Esophagus (tissue), 2 donors: ENCODE measurements at regions not wholly inside any gene's neighbourhood (a gene's known extent, or its start where the extent isn't known, plus 50 kb on each side); places are given as distances from the start of the nearest gene placed in this dataset.
"Not testable (repeated sequence)": the region's sequence is repeated elsewhere in the genome, so short reads cannot be mapped to it uniquely, and the experiment has no call there.

Source experiments
- H3K27ac ChIP-seq, 2 donors: one replicate each; pipeline ENCODE4 v1.5.1; 2013; ENCODE audit warnings: low read depth in 2 of 2, mild to moderate bottlenecking in 2 of 2, inconsistent platforms in 1 of 2, low read length in 1 of 2, moderate library complexity in 1 of 2
- H3K27me3 ChIP-seq, 2 donors: one replicate each; pipeline ENCODE4 v1.6.1; 2013; ENCODE audit warnings: low read length in 2 of 2, control low read depth in 1 of 2, mild to moderate bottlenecking in 1 of 2; ENCODE audit not compliant: insufficient read depth in 2 of 2, control insufficient read depth in 1 of 2
- H3K36me3 ChIP-seq, 2 donors: one replicate each; pipeline ENCODE4 v1.6.1; 2013; ENCODE audit warnings: low read length in 1 of 2; ENCODE audit not compliant: control insufficient read depth in 2 of 2, insufficient read depth in 2 of 2
- H3K4me1 ChIP-seq, 2 donors: one replicate each; pipeline ENCODE4 v1.6.1; 2013; ENCODE audit warnings: low read length in 1 of 2; ENCODE audit not compliant: control insufficient read depth in 2 of 2, insufficient read depth in 2 of 2
- H3K4me3 ChIP-seq, 2 donors: one replicate each; pipeline ENCODE4 v1.5.1; 2013; ENCODE audit warnings: low read length in 2 of 2, mild to moderate bottlenecking in 2 of 2, low read depth in 1 of 2, moderate library complexity in 1 of 2
- H3K9me3 ChIP-seq, 2 donors: one replicate each; pipeline ENCODE4 v1.6.1; 2013; ENCODE audit warnings: mild to moderate bottlenecking in 2 of 2, low read depth in 1 of 2, low read length in 1 of 2, moderate library complexity in 1 of 2; ENCODE audit not compliant: control insufficient read depth in 2 of 2, insufficient read depth in 1 of 2
- WGBS, 2 donors: extraction: QIAGEN DNeasy Blood & Tissue Kit; methylation state at CpG; one replicate each; pipeline ENCODE4 v1.1.7; 2013; 5-methylcytosine and 5-hydroxymethylcytosine counted together
- donor health status: healthy with polysubstance abuse.
- donor health status: Bipolar disorder and iron deficiency.

GRCh38 chr10:26621243-26621888, 76.1 kb upstream of the PDSS1 start:
- Histone ChIP-seq H3K4me3 (peak overlapping the region in 1 of 2 donors; percentile 49), H3K27me3 (no peaks in the 10 kb centered on the region), H3K4me1 (no peaks in the 10 kb centered on the region), H3K36me3 (no peaks in the 10 kb centered on the region), H3K27ac (peak overlapping the region; percentile 82 to 95), H3K9me3 (no peaks in the 10 kb centered on the region)
- WGBS, 2 donors: 51 to 52% methylated on average over 7 of the region's 7 CpGs

DNA sequence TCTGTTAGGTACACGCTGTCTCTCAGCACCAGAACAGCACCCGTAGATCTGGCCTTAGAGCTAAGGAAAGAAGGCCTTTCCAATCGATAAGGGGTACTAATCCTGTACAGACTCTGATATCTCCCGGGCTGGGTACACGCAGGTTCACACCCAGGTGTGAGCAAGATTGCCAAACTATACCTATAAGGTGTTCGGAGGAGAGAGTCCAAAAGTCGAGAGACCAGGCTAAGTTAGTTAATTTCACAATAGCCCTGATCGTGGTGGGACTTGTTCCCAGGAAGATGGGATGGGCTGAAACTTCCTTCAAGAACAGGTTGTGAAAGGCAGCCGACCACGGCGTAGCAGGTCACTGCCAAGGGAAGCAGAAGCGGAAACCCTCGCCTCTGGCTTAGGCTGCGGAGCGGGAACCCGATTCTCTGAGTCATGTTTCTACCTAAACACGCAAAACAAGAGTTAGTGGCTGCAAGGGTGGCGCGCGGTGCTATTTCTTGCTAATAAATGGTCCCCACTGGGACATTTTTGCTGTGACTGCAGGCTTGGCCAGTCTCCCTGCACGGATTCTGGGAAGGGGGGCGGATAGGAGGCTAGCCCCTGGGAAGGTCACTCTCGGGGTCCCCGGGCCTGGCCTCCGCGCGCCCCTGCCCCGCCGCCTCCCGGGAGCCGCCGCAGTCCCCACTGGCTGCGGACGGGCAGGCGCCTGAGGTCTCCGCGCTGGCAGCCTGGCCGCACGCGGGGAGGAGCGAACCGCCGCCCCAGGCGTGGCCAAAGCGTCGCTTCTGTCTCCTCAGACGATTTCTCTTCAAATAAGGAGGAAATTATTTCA, 75.4 kb upstream of the PDSS1 start:
- WGBS, 2 donors: 10 to 11% methylated on average over 38 to 47 of the region's 47 CpGs
- H3K4me1 ChIP-seq: no peaks in the 10 kb centered on the region
- no peaks in the 10 kb centered on the region for H3K36me3 ChIP-seq
- H3K27me3 ChIP-seq: no peaks in the 10 kb centered on the region
- no peaks in the 10 kb centered on the region for H3K9me3 ChIP-seq
- peak overlapping the region; percentile 82 to 95 for H3K27ac ChIP-seq
- H3K4me3 ChIP-seq: peak overlapping the region; percentile 44 to 49

DNA sequence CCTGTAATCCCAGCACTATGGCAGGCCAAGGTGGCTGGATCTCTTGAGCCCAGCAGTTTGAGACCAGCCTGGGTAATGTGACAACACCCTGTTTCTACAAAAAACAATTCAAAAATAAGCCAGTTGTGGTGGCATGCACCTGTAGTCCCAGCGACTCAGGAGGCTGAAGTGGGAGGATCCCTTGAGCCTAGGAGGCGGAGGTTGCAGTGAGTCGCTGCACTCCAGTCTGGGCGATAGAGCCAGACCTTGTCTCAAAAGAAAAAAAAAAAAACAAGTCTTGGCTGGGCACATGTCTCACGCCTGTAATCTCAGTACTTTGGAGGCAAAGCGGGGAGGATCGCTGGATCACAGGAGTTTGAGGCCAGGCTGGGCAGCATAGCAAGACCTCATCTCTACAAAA, 74.6 kb upstream of the PDSS1 start:
- peak overlapping the region; percentile 76 to 82 for H3K27ac ChIP-seq

DNA sequence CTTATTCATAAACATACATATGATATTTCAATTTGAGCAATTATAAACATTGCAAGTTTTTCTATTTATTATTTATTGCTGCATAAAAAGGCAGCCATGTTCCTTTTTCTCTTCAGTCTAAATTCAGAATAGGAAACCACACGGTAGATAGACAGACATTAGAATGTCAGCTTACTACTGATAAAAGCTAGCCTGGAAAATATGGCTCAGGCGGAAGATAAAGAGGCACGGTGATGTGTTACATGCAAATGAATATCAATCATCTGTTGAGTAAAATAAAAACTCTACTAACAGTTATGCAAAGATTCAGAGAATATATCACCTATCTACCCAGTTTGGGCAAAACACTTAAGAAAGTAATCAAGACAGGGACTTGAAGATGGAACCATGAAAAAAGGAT, 73.5 kb upstream of the PDSS1 start:
- Histone ChIP-seq H3K27me3 (no peaks in the 10 kb centered on the region), H3K4me3 (no peak overlapping the region), H3K27ac (no peak overlapping the region), H3K9me3 (no peaks in the 10 kb centered on the region), H3K4me1 (no peaks in the 10 kb centered on the region), H3K36me3 (no peaks in the 10 kb centered on the region)
- WGBS, 2 donors: 80 to 82% methylated on average over 3 of the region's 3 CpGs

More for the DNA sequence above, 74.6 kb upstream of the PDSS1 start:
- H3K36me3 ChIP-seq: no peaks in the 10 kb centered on the region
- WGBS, 2 donors: 79% methylated on average over 7 of the region's 7 CpGs
- H3K9me3 ChIP-seq: no peaks in the 10 kb centered on the region
- H3K4me3 ChIP-seq: peak overlapping the region in 1 of 2 donors; percentile 49
- H3K27me3 ChIP-seq: no peaks in the 10 kb centered on the region
- H3K4me1 ChIP-seq: no peaks in the 10 kb centered on the region

DNA sequence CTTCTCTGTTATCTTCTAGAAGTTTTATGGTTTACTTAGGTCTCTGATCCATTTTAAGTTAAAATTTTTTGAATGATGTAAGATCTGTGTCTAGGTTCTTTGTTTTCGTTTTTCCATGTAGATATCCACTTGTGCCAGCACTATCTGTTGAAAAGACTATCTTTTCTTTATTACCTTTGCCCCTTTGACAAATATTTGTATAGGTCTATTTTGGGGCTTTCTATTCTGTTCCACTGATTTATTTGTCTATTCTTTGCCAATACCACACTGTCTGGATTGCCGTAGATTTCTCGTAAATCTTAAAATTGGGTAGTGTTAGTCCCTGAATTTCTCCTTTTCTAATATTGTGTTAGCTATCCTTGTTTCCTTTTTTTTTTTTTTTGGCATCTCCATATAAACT, 71.4 kb upstream of the PDSS1 start:
- no peak overlapping the region for H3K27ac ChIP-seq
- WGBS, 2 donors: 77 to 88% methylated on average over 3 of the region's 3 CpGs
- H3K36me3 ChIP-seq: no peaks in the 10 kb centered on the region
- no peaks in the 10 kb centered on the region for H3K9me3 ChIP-seq
- no peaks in the 10 kb centered on the region for H3K27me3 ChIP-seq
- H3K4me3 ChIP-seq: no peak overlapping the region
- no peaks in the 10 kb centered on the region for H3K4me1 ChIP-seq

DNA sequence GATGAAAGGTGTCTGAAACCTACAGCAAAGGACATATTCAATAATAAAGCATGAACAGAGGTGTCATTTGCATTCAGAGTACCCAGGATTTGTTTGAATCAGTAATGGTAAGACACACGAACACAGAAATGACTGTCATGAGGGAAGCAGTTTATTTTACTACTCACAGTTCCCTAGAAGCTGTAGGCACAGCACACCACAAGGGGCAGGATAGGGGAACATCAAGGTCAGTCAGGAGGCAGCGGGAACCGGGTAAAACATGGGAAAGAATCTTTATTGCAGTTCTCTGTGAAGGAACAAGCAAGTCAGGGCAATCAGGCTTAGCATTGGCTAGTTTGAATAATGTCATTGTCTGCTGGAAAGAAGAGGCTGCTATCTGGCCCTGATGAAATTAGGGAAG, 70.2 kb upstream of the PDSS1 start:
- no peak overlapping the region for H3K27ac ChIP-seq
- H3K4me3 ChIP-seq: no peak overlapping the region
- H3K36me3 ChIP-seq: no peaks in the 10 kb centered on the region
- no peaks in the 10 kb centered on the region for H3K9me3 ChIP-seq
- no peaks in the 10 kb centered on the region for H3K4me1 ChIP-seq
- 48 to 56% methylated on average over 3 of the region's 3 CpGs for WGBS, 2 donors
- H3K27me3 ChIP-seq: no peaks in the 10 kb centered on the region

DNA sequence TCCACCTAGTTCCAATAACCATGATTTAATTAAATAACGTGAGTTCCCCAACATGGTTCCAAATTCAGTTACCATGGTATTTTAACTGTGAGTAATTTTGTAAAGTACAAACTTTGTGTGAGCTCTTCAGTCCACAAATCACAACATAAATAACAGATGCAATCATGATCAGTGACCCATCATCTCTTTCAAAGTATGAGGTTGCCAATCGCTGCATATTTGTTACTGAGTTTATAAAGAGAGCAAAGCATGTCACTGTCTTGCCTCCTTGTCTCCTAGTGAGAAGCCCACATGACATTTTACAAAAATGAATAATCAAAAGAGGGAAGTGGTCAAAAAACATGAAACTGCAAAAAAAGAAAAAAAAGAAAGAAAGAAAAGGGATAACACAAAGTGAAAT, 69.1 kb upstream of the PDSS1 start:
- Histone ChIP-seq H3K4me1 (no peaks in the 10 kb centered on the region), H3K27me3 (no peaks in the 10 kb centered on the region), H3K9me3 (no peaks in the 10 kb centered on the region), H3K27ac (no peak overlapping the region), H3K36me3 (no peaks in the 10 kb centered on the region), H3K4me3 (no peak overlapping the region)
- 69 to 80% methylated on average over 2 of the region's 2 CpGs for WGBS, 2 donors

- H3K4me1 ChIP-seq, H3K36me3 ChIP-seq, H3K9me3 ChIP-seq, H3K4me3 ChIP-seq, H3K27ac ChIP-seq, H3K27me3 ChIP-seq: not testable (repeated sequence)
- WGBS, 2 donors: 91 to 94% methylated on average over 2 to 3 of the region's 3 CpGs
Measured at GRCh38 chr10:26632171-26632570, 65.3 kb upstream of the PDSS1 start.

GRCh38 chr10:26634111-26634510, 63.4 kb upstream of the PDSS1 start:
- not testable (repeated sequence) for H3K4me3 ChIP-seq, H3K36me3 ChIP-seq, H3K4me1 ChIP-seq, H3K27me3 ChIP-seq, H3K9me3 ChIP-seq, H3K27ac ChIP-seq
